ENCODE measurements at regions not wholly inside any gene's neighbourhood (a gene's known extent, or its start where the extent isn't known, plus 50 kb on each side); places are given as distances from the start of the nearest gene placed in this dataset.

DNA sequence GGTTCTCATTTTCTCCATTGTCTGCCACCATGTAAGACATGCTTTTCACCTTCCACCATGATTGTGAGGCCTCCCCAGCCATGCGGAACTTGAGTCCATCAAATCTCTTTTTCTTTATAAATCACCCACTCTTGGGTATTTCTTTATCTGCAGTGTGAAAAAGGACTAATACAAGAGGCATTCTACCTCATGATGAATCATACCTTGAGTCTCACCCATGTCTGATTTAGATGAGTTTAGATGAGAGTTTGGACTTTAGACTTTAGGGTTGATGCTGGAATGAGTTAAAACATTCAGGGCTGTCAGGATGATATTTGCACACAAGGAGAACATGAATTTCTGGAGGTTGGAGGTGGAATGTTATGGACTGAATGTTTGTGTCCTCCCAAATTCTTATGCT is 545.6 kb downstream of the C6orf118 start:
- ATAC-seq (no peak), FAIRE-seq (no peak), DNase-seq (ENCODE audit: low spot score) (no peak)
- H3K79me2 ChIP-seq (ENCODE audit: insufficient read depth, low read length) = no peaks in the 10 kb centered on the region
- no peak overlapping the region for H3K9ac ChIP-seq (ENCODE audit: insufficient read depth, low read depth, low read length)
- no peaks in the 10 kb centered on the region for H4K20me1 ChIP-seq (ENCODE audit: insufficient read depth, low read length)
- H3K27ac ChIP-seq (ENCODE audit: extremely low read length, insufficient read depth, low read length) = no peak overlapping the region
- H3K9me3 ChIP-seq (ENCODE audit: low read length) = peaks cover 97% of the 10 kb centered on the region
- no TSS peak for BruUV-seq (replicated peaks)
- H3K4me1 ChIP-seq (ENCODE audit: insufficient read depth, low read length) = no peaks in the 10 kb centered on the region
- in situ Hi-C loops (cut with HindIII; ENCODE audit: extremely low pct_ligation_motif_present, low pct_unique_long_range_greater_than_20kb) (no loop called here), intact Hi-C loops (cut with micrococcal nuclease; ENCODE audit: unreplicated experiment) (no loop called here)
- H3K4me2 ChIP-seq (ENCODE audit: low read depth, low read length) = no peak overlapping the region
- 24% methylated on average over 1 of the region's 1 CpG for WGBS (ENCODE audit: low lambda C conversion rate)
- H3K4me3 ChIP-seq (replicated peaks in 1 of 3; ENCODE audit: insufficient read depth in 1 of 3, low read depth in 2 of 3, low read length in 3 of 3) = no peak overlapping the region
- H3K36me3 ChIP-seq (replicated peaks in 1 of 2; ENCODE audit: control insufficient read depth in 1 of 2, insufficient read depth in 2 of 2, low read length in 2 of 2) = no peaks in the 10 kb centered on the region
- POLR2A ChIA-PET = no interaction called here
- no peaks in the 10 kb centered on the region for H3K27me3 ChIP-seq (ENCODE audit: control insufficient read depth in 1 of 2, insufficient read depth in 2 of 2, low read length in 2 of 2)
- no peak overlapping the region for H2AFZ ChIP-seq (ENCODE audit: low read length)
- CTCF ChIA-PET (ENCODE audit: low intra/inter-chr PET ratio, low total read pairs) = no interaction called here
- TF ChIP-seq ZKSCAN5 (CRISPR knock-in tag; IDR thresholded peaks at IDR 0.05) = no peak
- TF ChIP-seq ZNF772 (CRISPR knock-in tag; IDR thresholded peaks at IDR 0.05) = no peak
- TF ChIP-seq, protein P1, sequence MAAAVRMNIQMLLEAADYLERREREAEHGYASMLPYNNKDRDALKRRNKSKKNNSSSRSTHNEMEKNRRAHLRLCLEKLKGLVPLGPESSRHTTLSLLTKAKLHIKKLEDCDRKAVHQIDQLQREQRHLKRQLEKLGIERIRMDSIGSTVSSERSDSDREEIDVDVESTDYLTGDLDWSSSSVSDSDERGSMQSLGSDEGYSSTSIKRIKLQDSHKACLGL (CRISPR knock-in tag; IDR thresholded peaks at IDR 0.05) = no peak
- no peak for TF ChIP-seq JARID2 (CRISPR knock-in tag; IDR thresholded peaks at IDR 0.05; ENCODE audit: insufficient replicate concordance)
- TF ChIP-seq, protein P2, sequence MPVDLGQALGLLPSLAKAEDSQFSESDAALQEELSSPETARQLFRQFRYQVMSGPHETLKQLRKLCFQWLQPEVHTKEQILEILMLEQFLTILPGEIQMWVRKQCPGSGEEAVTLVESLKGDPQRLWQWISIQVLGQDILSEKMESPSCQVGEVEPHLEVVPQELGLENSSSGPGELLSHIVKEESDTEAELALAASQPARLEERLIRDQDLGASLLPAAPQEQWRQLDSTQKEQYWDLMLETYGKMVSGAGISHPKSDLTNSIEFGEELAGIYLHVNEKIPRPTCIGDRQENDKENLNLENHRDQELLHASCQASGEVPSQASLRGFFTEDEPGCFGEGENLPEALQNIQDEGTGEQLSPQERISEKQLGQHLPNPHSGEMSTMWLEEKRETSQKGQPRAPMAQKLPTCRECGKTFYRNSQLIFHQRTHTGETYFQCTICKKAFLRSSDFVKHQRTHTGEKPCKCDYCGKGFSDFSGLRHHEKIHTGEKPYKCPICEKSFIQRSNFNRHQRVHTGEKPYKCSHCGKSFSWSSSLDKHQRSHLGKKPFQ (CRISPR knock-in tag; IDR thresholded peaks at IDR 0.05; ENCODE audit: insufficient replicate concordance) = no peak

DNA sequence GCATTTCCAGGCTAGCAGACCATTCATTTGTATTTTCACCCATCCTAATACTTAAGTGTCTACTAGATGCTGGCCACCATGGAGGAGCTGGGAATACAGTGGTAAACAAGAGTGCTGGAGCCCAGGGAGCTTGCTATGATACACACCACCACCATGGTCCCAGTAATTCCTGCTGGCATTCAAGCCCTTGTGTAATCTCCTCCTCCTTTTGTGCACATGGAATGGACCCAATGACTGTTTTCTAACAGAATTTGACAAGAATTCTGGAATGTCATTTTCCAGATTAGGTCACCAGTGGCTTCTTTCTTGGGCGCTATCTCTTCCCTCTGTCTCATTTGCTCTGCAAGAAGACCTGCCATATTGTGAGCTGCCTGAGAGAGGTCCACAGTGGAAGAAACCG is 552.0 kb downstream of the C6orf118 start:
- no peak overlapping the region for H3K4me2 ChIP-seq (ENCODE audit: low read depth, low read length)
- ATAC-seq = no peak
- H3K9me3 ChIP-seq (ENCODE audit: low read length) = peaks cover 94% of the 10 kb centered on the region
- FAIRE-seq = no peak
- H3K4me1 ChIP-seq (ENCODE audit: insufficient read depth, low read length) = no peaks in the 10 kb centered on the region
- H4K20me1 ChIP-seq (ENCODE audit: insufficient read depth, low read length) = no peaks in the 10 kb centered on the region
- 47% methylated on average over 2 of the region's 2 CpGs for WGBS (ENCODE audit: low lambda C conversion rate)
- no TSS peak for BruUV-seq (replicated peaks)
- POLR2A ChIA-PET = no interaction called here
- no peak overlapping the region for H3K4me3 ChIP-seq (replicated peaks in 1 of 3; ENCODE audit: insufficient read depth in 1 of 3, low read depth in 2 of 3, low read length in 3 of 3)
- H3K36me3 ChIP-seq (replicated peaks in 1 of 2; ENCODE audit: control insufficient read depth in 1 of 2, insufficient read depth in 2 of 2, low read length in 2 of 2) = no peaks in the 10 kb centered on the region
- CTCF ChIA-PET (ENCODE audit: low intra/inter-chr PET ratio, low total read pairs) = no interaction called here
- H3K79me2 ChIP-seq (ENCODE audit: insufficient read depth, low read length) = no peaks in the 10 kb centered on the region
- TF ChIP-seq, protein P3, sequence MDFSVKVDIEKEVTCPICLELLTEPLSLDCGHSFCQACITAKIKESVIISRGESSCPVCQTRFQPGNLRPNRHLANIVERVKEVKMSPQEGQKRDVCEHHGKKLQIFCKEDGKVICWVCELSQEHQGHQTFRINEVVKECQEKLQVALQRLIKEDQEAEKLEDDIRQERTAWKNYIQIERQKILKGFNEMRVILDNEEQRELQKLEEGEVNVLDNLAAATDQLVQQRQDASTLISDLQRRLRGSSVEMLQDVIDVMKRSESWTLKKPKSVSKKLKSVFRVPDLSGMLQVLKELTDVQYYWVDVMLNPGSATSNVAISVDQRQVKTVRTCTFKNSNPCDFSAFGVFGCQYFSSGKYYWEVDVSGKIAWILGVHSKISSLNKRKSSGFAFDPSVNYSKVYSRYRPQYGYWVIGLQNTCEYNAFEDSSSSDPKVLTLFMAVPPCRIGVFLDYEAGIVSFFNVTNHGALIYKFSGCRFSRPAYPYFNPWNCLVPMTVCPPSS (IDR thresholded peaks at IDR 0.05) = no peak
- TF ChIP-seq ZNF564 (CRISPR knock-in tag; IDR thresholded peaks at IDR 0.05) (no peak), ZNF136 (CRISPR knock-in tag; IDR thresholded peaks at IDR 0.05; ENCODE audit: low read depth) (no peak)
- TF ChIP-seq, protein P4, sequence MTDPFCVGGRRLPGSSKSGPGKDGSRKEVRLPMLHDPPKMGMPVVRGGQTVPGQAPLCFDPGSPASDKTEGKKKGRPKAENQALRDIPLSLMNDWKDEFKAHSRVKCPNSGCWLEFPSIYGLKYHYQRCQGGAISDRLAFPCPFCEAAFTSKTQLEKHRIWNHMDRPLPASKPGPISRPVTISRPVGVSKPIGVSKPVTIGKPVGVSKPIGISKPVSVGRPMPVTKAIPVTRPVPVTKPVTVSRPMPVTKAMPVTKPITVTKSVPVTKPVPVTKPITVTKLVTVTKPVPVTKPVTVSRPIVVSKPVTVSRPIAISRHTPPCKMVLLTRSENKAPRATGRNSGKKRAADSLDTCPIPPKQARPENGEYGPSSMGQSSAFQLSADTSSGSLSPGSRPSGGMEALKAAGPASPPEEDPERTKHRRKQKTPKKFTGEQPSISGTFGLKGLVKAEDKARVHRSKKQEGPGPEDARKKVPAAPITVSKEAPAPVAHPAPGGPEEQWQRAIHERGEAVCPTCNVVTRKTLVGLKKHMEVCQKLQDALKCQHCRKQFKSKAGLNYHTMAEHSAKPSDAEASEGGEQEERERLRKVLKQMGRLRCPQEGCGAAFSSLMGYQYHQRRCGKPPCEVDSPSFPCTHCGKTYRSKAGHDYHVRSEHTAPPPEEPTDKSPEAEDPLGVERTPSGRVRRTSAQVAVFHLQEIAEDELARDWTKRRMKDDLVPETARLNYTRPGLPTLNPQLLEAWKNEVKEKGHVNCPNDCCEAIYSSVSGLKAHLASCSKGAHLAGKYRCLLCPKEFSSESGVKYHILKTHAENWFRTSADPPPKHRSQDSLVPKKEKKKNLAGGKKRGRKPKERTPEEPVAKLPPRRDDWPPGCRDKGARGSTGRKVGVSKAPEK (CRISPR knock-in tag; IDR thresholded peaks at IDR 0.05; ENCODE audit: borderline replicate concordance) = no peak
- TF ChIP-seq, protein P5, sequence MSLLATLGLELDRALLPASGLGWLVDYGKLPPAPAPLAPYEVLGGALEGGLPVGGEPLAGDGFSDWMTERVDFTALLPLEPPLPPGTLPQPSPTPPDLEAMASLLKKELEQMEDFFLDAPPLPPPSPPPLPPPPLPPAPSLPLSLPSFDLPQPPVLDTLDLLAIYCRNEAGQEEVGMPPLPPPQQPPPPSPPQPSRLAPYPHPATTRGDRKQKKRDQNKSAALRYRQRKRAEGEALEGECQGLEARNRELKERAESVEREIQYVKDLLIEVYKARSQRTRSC (CRISPR knock-in tag; IDR thresholded peaks at IDR 0.05; ENCODE audit: low read depth) = no peak
- H3K9ac ChIP-seq (ENCODE audit: insufficient read depth, low read depth, low read length) = no peak overlapping the region
- no peak overlapping the region for H3K27ac ChIP-seq (ENCODE audit: extremely low read length, insufficient read depth, low read length)
- in situ Hi-C loops (cut with HindIII; ENCODE audit: extremely low pct_ligation_motif_present, low pct_unique_long_range_greater_than_20kb) = no loop called here
- H3K27me3 ChIP-seq (ENCODE audit: control insufficient read depth in 1 of 2, insufficient read depth in 2 of 2, low read length in 2 of 2) = no peaks in the 10 kb centered on the region
- no peak overlapping the region for H2AFZ ChIP-seq (ENCODE audit: low read length)
- DNase-seq (ENCODE audit: low spot score) = no peak
- intact Hi-C loops (cut with micrococcal nuclease; ENCODE audit: unreplicated experiment) = no loop called here

Measured in HepG2 (cell line).